ENCODE measurements at regions not wholly inside any gene's neighbourhood (a gene's known extent, or its start where the extent isn't known, plus 50 kb on each side); places are given as distances from the start of the nearest gene placed in this dataset.

- H3K4me3 Mint-ChIP-seq = no peak overlapping the region
- Histone ChIP-seq H3K4me1 (ENCODE audit: control insufficient read depth, insufficient read depth, low read length) (no peaks in the 10 kb centered on the region), H3K36me3 (ENCODE audit: control insufficient read depth, insufficient read depth, low read length) (no peaks in the 10 kb centered on the region), H3K9ac (ENCODE audit: extremely low read depth, low read length, poor library complexity, severe bottlenecking) (no peak overlapping the region), H3K27me3 (ENCODE audit: control insufficient read depth, insufficient read depth, low read length, poor library complexity, severe bottlenecking) (no peaks in the 10 kb centered on the region), H3K4me3 (ENCODE audit: low read length) (no peak overlapping the region), H3K9me3 (ENCODE audit: control insufficient read depth, low read length) (peaks cover 2% of the 10 kb centered on the region), H3K27ac (ENCODE audit: low read depth, low read length) (no peak overlapping the region)
- no peaks in the 10 kb centered on the region for H3K36me3 Mint-ChIP-seq (ENCODE audit: low read depth)
- H3K27me3 Mint-ChIP-seq (ENCODE audit: insufficient read depth) = peaks cover 15% of the 10 kb centered on the region
- H3K27ac Mint-ChIP-seq = no peak overlapping the region
- no peak for DNase-seq
- 87% methylated on average over 2 of the region's 2 CpGs; no CpG with 5 or more reads in 1 of the 2 experiments for WGBS, 2 experiments (ENCODE audit: insufficient coverage in 1 of 2, insufficient read length in 1 of 2)
- TF ChIP-seq, protein P1, sequence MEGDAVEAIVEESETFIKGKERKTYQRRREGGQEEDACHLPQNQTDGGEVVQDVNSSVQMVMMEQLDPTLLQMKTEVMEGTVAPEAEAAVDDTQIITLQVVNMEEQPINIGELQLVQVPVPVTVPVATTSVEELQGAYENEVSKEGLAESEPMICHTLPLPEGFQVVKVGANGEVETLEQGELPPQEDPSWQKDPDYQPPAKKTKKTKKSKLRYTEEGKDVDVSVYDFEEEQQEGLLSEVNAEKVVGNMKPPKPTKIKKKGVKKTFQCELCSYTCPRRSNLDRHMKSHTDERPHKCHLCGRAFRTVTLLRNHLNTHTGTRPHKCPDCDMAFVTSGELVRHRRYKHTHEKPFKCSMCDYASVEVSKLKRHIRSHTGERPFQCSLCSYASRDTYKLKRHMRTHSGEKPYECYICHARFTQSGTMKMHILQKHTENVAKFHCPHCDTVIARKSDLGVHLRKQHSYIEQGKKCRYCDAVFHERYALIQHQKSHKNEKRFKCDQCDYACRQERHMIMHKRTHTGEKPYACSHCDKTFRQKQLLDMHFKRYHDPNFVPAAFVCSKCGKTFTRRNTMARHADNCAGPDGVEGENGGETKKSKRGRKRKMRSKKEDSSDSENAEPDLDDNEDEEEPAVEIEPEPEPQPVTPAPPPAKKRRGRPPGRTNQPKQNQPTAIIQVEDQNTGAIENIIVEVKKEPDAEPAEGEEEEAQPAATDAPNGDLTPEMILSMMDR (conservative IDR thresholded peaks at IDR 0.05) = no peak
- H3K4me1 Mint-ChIP-seq = no peaks in the 10 kb centered on the region
- H3K9me3 Mint-ChIP-seq = peaks cover 11% of the 10 kb centered on the region
These were observed 125.6 kb upstream of the CDK6 start for GRCh38 chr7:92961961-92962360.

- no peaks in the 10 kb centered on the region for H3K36me3 Mint-ChIP-seq (ENCODE audit: low read depth)
- H3K27ac ChIP-seq (ENCODE audit: low read depth, low read length) = no peak overlapping the region
- no peaks in the 10 kb centered on the region for H3K27me3 ChIP-seq (ENCODE audit: control insufficient read depth, insufficient read depth, low read length, poor library complexity, severe bottlenecking)
- H3K27me3 Mint-ChIP-seq (ENCODE audit: insufficient read depth) = peaks cover 17% of the 10 kb centered on the region
- H3K36me3 ChIP-seq (ENCODE audit: control insufficient read depth, insufficient read depth, low read length) = no peaks in the 10 kb centered on the region
- H3K4me3 Mint-ChIP-seq = no peak overlapping the region
- no peaks in the 10 kb centered on the region for H3K4me1 ChIP-seq (ENCODE audit: control insufficient read depth, insufficient read depth, low read length)
- WGBS, 2 experiments (ENCODE audit: insufficient coverage in 1 of 2, insufficient read length in 1 of 2) = 100% methylated on average over 1 of the region's 2 CpGs; no CpG with 5 or more reads in 1 of the 2 experiments
- TF ChIP-seq, protein P1 (conservative IDR thresholded peaks at IDR 0.05) = no peak
- H3K9me3 ChIP-seq (ENCODE audit: control insufficient read depth, low read length) = peaks cover 15% of the 10 kb centered on the region
- H3K9ac ChIP-seq (ENCODE audit: extremely low read depth, low read length, poor library complexity, severe bottlenecking) = no peak overlapping the region
- H3K4me3 ChIP-seq (ENCODE audit: low read length) = no peak overlapping the region
- peaks cover 2% of the 10 kb centered on the region for H3K4me1 Mint-ChIP-seq
- peaks cover 23% of the 10 kb centered on the region for H3K9me3 Mint-ChIP-seq
- H3K27ac Mint-ChIP-seq = no peak overlapping the region
- no peak for DNase-seq
These were observed 120.2 kb upstream of the CDK6 start for GRCh38 chr7:92956575-92956974.

DNA sequence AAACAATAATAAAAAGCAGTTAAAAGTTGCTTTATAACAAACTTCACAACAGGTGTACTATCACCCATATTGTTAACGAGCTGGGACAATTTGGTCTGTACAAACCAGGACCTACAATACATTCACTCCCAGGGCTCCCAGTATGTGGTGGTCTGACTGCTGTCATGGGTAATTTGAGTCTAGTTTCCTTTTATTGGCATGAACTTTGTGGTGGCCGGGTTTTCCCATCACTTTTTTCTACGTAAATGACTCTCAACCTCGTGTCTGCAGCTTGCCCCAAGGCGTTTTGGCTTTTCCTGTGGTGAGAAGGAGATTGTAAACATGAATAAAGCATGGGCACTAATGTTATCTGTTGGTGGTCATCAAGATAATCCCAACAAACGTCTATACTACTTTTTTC, 118.7 kb upstream of the CDK6 start:
- Histone ChIP-seq H3K9ac (ENCODE audit: extremely low read depth, low read length, poor library complexity, severe bottlenecking) (no peak overlapping the region), H3K27ac (ENCODE audit: low read depth, low read length) (no peak overlapping the region), H3K9me3 (ENCODE audit: control insufficient read depth, low read length) (peaks cover 15% of the 10 kb centered on the region), H3K36me3 (ENCODE audit: control insufficient read depth, insufficient read depth, low read length) (no peaks in the 10 kb centered on the region), H3K4me1 (ENCODE audit: control insufficient read depth, insufficient read depth, low read length) (no peaks in the 10 kb centered on the region), H3K27me3 (ENCODE audit: control insufficient read depth, insufficient read depth, low read length, poor library complexity, severe bottlenecking) (no peaks in the 10 kb centered on the region), H3K4me3 (ENCODE audit: low read length) (no peak overlapping the region)
- Mint-ChIP-seq H3K9me3 (peaks cover 16% of the 10 kb centered on the region), H3K36me3 (ENCODE audit: low read depth) (no peaks in the 10 kb centered on the region), H3K4me1 (peaks cover 2% of the 10 kb centered on the region), H3K4me3 (no peak overlapping the region), H3K27me3 (ENCODE audit: insufficient read depth) (peaks cover 17% of the 10 kb centered on the region), H3K27ac (no peak overlapping the region)
- TF ChIP-seq, protein P1 (conservative IDR thresholded peaks at IDR 0.05) = no peak
- DNase-seq = no peak
- WGBS, 2 experiments (ENCODE audit: insufficient coverage in 1 of 2, insufficient read length in 1 of 2) = 81 to 84% methylated on average over 3 to 6 of the region's 6 CpGs

All from endodermal cell (in vitro differentiated cells).